HG02763 (cell line): ENCODE measurements at regions not wholly inside any gene's neighbourhood (a gene's known extent, or its start where the extent isn't known, plus 50 kb on each side); places are given as distances from the start of the nearest gene placed in this dataset.
"Not testable (repeated sequence)": the region's sequence is repeated elsewhere in the genome, so short reads cannot be mapped to it uniquely, and the experiment has no call there.

Source experiments
- ATAC-seq: cut with Tn5 transposase; IDR thresholded peaks from one replicate; pipeline ENCODE4 v1.9.1; 2021; ENCODE audit warnings: mild to moderate bottlenecking, moderate library complexity; ENCODE audit not compliant: unreplicated experiment

DNA sequence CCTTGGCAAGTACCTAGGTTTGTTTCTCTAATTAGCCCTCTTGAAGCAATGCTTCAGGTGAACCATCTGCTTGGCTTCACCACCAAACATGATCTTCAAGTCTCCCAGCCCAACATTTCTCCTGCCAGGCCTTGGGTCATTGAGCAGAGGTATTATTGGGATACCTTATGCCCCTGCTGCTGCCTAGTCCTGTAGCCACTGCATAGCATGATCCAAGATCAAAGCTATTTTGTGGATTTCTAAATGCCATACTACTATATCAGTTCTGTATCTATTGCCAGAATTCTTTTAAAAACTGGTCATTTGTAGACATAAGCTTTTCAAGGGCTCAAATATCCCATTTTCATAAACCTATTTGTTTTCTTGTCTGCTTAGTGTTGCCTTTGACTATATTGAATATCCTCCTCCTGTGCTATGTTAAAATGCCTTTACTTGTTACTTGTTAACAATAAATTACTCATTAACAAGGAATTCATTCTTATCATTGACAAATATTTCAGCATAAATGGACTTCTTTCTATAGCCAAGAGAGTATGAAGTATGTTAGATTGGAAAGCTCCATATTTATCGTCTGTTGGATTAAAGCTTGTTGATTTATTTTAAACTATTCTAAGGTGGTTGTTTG, 204.5 kb upstream of the RBBP8 start:
- no peak for ATAC-seq

DNA sequence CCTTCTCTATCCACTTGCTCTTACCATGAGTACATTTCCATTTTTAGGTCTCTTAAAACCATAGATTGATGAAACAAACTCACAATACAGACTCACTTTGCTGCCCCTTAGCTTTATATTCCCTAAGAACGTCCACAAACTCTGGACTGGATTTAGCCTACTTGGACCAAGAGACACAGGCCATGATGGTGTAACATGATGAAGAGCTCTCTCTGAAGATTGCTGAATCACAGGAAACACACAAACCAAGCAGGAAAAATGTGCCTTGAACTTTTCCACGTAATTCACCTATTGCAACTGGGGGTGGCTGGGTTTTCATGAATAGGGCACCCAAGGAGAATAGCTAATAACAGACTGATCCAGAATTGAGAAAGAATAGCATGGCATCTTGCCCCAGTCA, 201.7 kb upstream of the RBBP8 start:
- no peak for ATAC-seq

DNA sequence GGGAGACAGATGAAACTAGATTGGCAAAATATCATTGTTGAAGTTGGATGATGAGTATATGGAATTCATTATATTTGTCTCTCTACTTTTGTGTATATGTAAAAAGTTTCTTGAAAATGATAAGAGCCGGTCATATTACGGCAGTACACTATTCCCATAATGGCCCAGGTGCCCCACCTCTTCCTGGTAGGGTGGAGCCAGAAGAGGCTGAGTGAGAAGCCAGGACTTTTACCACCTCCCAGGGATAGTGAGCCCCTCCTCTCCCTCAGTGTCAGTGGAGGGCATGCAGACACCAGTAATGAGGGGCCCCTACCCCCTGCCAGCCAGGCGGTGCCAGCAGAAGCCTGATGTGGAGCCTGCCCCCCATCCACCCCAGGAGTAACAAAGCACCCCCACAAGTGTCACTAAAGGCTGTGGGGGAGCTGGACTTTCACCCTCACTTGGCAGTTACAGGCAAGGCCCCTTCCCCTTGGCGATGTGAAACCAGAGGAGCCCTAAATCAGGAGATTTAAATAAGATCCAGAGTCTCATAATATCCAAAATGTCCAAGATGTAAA, 198.9 kb upstream of the RBBP8 start:
- ATAC-seq: no peak

DNA sequence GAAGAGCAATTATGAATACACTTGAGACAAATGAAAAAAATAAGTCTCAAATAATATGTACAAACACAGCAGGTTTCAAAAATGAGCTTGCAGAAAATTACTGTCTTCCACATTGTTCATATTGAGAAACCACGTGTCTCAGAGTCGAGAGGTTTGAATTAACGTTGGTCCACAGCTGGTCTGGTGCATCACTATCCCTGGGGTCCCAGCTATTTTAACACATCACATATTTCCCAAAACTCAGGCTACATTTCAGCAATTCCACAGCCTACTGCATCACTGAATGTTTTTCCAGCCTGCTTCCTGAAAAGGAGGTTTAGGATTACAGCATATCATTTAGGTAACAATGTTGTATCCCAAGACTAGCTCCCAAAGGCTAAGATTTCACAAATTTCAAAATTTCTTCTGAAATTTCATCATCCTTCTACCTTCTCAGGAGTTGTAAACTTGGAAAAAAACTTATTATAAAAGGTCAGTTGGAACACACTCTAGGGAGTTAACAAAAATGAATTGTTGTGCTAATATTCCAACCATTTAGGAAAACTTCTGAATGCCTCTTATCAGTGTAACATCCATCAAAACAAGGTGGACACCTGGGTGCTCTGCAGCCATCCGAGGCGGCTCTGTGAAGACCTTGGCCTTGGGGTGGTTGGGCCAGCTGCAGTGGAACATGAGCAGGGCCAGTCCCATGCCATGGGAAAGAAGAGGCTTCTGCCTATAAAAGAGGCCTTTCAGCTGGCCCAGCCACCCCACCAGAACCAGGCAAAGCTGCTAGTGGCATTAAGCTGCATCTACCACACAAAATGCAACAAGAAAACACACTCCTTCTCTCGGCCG, 198.1 kb upstream of the RBBP8 start:
- no peak for ATAC-seq

DNA sequence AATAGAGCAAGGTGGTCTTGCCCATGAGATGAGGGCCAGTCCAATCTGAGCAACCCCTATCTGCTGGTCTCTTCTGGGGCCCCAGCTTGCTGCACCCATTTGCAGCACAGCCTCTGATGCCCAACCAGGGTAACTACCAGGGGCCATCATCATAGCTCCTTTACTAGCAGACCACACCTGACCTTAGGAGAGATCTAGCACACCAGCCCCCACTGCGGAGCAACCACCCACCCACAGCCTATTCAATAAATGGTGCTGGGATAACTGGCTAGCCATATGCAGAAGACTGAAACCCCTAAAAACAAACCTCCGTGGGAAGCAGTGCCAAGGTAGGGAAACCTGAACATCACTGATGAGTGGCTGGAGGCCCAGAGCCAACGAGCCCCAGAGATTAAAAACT, 196.1 kb upstream of the RBBP8 start:
- ATAC-seq: no peak

DNA sequence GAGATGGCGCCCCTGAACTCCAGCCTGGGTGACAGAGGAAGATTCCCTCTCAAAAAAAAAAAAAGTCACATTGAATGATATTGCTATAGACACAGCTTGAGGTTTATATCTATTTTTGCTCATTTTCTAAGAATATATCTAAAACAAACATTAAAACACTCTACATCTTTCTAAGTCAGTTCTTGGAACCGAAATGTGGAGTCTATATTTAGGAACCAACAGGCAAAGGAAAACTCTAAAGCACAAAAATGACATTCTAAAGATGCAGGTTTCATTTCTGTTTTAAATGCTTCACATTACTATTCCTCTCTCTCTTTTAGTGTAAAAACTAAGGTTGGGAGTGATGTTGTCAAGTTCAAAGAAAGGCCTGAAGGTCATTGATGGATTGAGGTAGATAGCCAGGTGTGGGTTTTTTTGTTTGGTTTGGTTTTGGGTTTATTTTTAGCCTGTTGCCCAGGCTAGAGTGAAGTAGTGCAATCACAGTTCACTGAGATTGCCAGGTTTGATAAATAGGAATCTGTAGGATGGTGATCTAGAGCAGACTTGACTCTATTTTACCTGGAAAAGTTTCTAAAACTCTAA, 194.0 kb upstream of the RBBP8 start:
- ATAC-seq: no peak

DNA sequence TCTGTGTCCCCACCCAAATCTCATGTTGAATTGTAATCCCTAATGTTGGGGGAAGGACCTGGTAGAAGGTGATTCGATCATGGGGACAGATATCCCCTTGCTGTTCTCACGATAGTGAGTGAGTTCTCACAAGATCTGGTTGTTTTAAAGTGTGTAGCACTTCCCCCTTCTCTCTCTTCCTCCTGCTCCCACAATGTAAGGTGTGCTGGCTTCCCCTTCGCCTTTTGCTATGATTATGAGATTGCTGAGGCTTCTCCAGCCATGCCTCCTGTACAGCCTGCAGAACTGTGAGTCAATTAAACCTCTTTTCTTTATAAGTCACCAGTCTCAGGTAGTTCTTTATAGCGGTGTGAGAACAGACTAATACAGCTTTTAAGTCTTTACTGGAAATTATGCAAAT, 193.3 kb upstream of the RBBP8 start:
- ATAC-seq: no peak

DNA sequence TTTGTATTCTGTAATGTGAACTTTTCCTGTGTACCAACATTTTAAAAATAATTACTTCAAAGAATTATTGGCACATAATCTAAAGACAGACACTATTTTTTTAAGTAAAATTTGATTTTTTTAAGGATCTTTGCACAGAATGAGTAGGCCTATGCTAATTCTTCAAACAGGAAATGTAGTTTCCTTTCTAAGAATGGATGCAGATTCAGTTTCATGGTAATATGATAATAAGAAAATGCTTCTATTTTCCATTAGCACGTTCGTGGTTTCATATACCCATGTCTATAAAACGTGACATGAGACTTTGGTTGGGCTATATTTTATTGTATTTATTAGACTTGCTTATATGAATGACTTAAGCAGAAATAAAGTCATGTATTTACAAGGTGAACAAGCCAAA, 191.8 kb upstream of the RBBP8 start:
- ATAC-seq: no peak

DNA sequence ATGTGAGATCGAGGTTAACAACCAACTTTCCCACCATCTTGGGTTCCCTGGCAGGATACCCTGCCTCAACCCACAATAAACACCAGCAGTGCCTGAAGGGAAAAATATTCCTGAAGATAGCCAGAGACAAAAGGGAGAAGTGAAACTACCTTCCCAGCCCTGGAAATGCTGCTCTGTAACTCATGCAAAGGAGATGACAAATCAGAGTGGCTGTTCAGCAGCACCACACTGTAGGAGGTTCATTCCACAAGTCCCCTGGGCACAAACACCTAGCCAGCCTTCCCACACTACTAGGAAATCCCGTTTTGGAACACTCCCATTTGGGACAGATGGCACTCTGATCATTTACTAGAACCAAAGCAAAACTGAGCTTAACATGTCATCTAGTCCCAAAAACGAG, 190.7 kb upstream of the RBBP8 start:
- no peak for ATAC-seq

DNA sequence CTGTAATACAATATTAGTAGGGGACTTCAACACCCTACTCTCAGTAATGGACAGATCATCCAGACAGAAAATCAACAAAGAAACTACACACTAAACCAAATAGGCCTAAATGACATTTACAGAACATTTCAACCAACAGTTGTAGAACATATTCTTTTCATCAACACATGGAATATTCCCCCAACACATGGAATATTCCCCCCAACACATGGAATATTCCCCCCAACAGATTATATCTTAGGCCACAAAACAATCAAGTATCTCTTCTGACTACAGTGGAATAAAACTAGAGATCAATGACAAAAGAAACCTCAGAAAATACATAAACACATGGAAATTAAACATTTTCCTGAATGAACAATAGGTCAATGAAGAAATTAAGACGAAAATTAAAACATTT, 187.2 kb upstream of the RBBP8 start:
- no peak for ATAC-seq

DNA sequence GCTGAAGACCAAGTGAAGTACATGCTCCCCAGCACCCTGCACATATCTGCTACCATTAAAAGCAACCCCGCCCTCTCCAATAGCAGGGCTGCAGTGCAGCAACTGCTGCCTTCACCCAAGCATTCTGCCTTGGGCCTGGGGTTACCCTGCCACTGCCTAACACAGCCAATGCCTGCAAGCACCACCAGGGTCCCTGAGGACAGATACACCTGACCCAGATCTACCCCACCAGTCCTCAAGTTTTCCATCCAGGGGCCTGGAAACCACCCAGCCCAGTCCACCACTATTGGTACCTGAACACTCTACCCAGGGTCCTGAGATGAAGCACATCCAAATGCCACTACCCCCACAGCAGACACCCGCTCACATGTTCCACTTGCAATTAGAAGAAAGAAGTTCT, 181.1 kb upstream of the RBBP8 start:
- no peak for ATAC-seq

DNA sequence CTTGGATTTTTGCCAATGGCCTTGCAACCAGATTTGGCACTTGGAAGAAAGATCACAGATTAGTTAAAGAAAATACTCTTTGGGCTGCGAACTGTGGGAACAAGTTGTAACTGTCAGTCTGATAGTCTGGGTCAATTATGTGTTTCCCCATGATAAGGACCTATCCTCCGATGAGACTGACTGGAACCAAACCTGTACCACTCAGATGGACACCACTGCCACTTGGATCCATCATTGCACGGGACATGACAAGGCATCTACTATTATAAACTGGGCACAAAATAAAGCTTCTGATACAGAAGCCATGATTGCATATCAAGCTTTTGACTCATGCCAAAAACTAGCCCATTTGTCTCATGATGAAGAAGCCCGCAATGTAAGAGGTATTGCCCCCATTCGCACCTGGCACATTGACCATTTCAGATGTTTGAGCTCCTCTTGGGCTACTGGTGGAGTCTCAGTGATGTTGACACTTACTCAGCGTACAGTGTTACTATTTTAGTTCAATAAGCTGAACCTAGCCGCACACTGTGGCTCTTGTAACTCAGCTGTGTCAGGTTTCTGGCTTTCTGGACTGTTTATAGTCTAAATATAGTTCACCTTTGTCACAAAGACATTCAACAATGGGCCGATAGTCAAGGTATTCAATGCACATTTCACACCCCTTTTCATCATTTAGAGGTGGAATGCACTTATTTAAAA, 179.8 kb upstream of the RBBP8 start:
- ATAC-seq: no peak

DNA sequence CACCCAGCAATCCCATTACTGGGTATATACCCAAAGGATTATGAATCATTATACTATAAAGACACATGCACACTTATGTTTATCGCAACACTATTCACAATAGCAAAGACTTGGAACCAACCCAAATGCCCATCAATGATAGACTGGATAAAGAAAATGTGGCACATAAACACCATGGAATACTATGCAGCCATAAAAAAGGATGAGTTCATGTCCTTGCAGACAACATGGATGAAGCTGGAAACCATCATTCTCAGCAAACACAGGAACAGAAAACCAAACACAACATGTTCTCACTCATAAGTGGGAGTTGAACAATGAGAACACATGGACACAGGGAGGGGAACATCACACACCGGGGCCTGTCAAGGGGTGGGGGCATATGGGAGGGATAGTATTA, 169.1 kb upstream of the RBBP8 start:
- not testable (repeated sequence) for ATAC-seq

DNA sequence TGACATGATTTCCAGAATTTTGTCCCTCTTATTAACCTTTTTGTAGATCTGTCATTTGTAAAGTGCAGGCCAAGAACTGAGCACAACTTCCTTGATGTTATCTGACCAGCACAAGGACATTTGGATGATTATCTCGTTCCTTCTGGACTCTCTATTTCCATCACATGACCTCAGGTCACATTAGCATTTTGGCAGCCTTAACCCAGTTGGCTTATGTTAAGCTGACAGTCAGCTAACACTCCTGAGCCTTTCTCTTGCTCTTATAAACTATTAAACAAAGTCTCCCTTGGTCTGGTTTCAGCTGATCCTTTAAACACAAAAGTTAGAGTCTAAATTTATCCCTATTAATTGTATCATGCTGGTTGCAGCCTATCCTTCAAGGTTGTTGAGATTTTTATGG, 167.2 kb upstream of the RBBP8 start:
- ATAC-seq: no peak

DNA sequence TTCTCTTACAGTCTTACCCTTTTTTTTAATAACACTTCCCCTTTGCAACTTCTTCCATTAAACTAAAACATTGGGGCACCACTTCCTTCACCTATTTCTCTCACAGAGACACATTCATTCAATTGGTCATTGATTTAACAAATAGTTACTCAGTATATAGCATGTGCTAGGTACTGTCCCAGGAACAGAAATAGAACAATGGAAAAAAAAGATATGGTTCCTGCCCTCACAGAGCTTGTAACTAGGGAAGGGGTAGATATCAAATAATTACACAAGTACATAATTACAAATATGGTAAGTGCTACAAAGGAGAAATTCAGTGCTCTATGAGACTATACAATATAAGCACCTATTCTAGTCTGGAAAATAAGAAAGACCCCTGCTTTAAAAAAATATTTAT, 165.5 kb upstream of the RBBP8 start:
- no peak for ATAC-seq

DNA sequence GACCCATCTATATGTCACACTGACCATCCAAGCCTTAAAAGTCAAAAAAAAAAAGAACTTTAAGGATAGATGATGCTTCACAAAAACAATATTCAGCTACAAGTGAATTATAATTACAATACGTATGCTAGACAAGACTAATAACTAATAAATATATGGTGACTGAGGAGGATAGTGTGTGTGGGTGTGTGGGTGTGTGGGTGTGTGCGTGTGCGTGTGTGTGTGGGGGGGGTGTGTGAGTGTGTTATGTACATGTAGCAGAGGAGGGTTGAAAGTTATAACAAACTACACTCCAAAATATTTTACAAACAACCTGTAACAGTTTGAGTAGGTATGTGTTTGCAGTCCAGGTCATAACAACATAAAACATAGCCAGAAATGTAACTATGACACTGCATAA, 159.2 kb upstream of the RBBP8 start:
- no peak for ATAC-seq

DNA sequence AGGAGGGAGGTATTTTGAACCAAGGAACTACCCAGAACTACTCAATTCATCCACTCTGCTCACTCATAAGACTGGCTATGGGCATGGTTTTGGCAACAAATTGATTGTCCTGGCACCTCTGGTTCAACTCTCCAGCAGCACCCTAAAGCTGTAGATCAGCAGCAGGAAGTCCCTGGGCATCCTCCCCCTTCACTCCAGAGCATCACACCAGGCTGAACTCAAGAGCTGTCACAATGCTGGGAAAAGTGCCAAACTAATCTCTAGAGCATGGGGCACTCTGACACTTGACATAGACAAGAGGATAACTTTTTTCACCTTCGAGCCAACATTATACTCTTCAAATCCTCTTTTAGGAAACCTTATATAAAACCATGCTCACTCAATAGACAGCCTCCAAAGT, 154.1 kb upstream of the RBBP8 start:
- ATAC-seq: no peak

DNA sequence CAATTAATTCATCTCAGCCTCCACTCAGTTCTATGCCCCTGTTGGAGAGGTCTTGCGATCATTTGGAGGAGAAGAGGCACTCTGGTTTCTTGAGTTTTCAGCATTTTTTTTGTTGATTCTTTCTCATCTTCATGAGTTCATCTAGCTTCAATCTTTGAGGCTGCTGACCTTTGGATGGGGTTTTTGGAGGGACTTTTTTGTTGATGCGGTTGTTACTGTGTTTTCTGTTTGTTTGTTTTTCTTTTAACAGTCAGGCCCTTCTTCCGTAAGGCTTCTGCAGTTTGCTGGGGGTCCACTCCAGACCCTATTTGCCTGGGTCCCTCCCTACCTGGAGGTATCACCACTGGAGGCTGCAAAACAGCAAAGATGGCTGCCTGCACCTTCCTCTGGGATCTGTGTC, 149.9 kb upstream of the RBBP8 start:
- no peak for ATAC-seq

DNA sequence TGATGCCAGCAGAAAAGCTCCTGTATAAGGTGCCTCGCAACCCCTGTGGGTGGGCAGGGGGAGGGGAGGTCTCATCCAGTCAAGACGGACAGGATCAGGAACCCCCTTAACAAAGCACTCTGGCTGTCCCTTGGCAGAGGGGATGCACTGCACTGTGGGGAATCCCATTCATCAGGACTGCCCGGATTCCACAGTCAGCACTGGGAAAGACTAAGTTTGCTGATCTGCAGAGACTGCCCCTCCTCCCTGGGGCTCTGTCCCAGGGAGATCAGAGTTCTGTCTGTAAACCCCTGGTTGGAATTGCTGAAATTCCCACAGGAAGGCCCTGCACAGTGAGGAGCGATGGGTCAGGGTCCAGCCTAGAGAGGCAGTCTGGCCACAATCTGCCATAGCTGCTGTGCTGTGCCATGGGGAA, 149.5 kb upstream of the RBBP8 start:
- ATAC-seq: no peak

DNA sequence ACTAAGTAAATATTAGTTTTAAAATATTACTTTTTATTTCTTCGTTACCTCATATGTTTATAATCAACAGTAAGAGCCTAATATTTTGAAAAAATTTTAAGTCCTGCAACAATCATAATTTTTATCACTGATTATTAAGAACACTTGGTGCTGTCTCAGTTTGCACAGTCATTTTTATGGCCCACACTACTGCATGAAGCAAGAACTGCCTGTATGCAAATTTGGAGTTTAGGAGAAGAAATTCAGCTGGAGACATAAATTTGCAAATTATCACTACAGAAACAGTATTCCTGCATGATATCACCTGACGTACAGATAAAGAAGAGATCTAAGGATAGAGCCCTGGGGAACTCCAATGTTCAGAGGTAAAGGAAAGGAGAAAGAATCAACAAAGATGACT, 144.1 kb upstream of the RBBP8 start:
- ATAC-seq: no peak

DNA sequence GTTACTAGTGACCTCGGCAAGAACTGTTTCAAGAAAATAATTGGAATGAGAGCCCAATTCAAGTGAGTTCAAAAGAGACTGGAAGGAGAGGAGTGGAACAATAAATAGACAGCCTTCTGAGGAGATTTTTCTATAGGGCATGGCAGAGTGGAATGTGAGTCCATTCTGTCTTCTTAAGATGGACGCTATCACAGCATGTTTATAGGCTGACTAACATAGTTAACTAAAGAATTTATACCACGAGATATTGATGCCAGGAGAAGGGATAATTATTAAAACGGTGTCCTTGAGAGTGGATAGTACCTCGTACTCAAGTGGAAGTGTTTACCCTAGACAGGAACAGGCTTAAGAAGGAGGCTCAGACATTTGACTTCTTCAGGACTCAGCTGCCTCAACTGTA, 143.5 kb upstream of the RBBP8 start:
- no peak for ATAC-seq
